GM18505 (cell line): ENCODE measurements at regions not wholly inside any gene's neighbourhood (a gene's known extent, or its start where the extent isn't known, plus 50 kb on each side); places are given as distances from the start of the nearest gene placed in this dataset.

ENCODE experiments used
- ATAC-seq: cut with Tn5 transposase; IDR thresholded peaks from one replicate; pipeline ENCODE4 v1.9.1; 2021; ENCODE audit not compliant: unreplicated experiment
- POLR2A ChIP-seq: IDR thresholded peaks from 4 replicates; pipeline ENCODE4 v1.6.1; 2011; ENCODE audit warnings: borderline replicate concordance; ENCODE audit not compliant: insufficient read depth, insufficient read length; ENCODE audit errors: extremely low read depth

- TF ChIP-seq POLR2A, result no peak
Observed at GRCh38 chr19:31572102-31572975, 223.1 kb upstream of the TSHZ3 start.

GRCh38 chr19:31572976-31573298, 223.7 kb upstream of the TSHZ3 start:
- no peak for TF ChIP-seq POLR2A
- ATAC-seq, result no peak

More at GRCh38 chr19:31572102-31572975, 223.1 kb upstream of the TSHZ3 start:
- ATAC-seq, result no peak

- ATAC-seq, result no peak
- no peak for TF ChIP-seq POLR2A
Observed at GRCh38 chr19:31574251-31574973, 225.2 kb upstream of the TSHZ3 start.

- TF ChIP-seq POLR2A, result no peak
- ATAC-seq, result no peak
Observed at GRCh38 chr19:31575846-31576335, 226.7 kb upstream of the TSHZ3 start.

- no peak for ATAC-seq
- TF ChIP-seq POLR2A, result no peak
Observed at GRCh38 chr19:31578326-31578725, 229.1 kb upstream of the TSHZ3 start.

GRCh38 chr19:31583148-31583547, 233.9 kb upstream of the TSHZ3 start:
- no peak for TF ChIP-seq POLR2A
- ATAC-seq, result no peak

GRCh38 chr19:31586282-31586681, 237.0 kb upstream of the TSHZ3 start:
- ATAC-seq, result no peak
- TF ChIP-seq POLR2A, result no peak

- ATAC-seq, result no peak
Observed at GRCh38 chr19:31589109-31589508, 239.9 kb upstream of the TSHZ3 start.

GRCh38 chr19:31591258-31591657, 242.0 kb upstream of the TSHZ3 start:
- no peak for ATAC-seq
- TF ChIP-seq POLR2A, result no peak

More at GRCh38 chr19:31589109-31589508, 239.9 kb upstream of the TSHZ3 start:
- TF ChIP-seq POLR2A, result no peak

GRCh38 chr19:31592456-31592855, 243.2 kb upstream of the TSHZ3 start:
- ATAC-seq, result no peak
- no peak for TF ChIP-seq POLR2A

GRCh38 chr19:31594701-31595100, 245.5 kb upstream of the TSHZ3 start:
- ATAC-seq, result no peak
- TF ChIP-seq POLR2A, result no peak

GRCh38 chr19:31595521-31595920, 246.3 kb upstream of the TSHZ3 start:
- no peak for TF ChIP-seq POLR2A
- no peak for ATAC-seq

GRCh38 chr19:31596751-31597150, 247.5 kb upstream of the TSHZ3 start:
- no peak for TF ChIP-seq POLR2A
- ATAC-seq, result no peak

- no peak for TF ChIP-seq POLR2A
- ATAC-seq, result no peak
Observed at GRCh38 chr19:31597616-31598015, 248.4 kb upstream of the TSHZ3 start.
